A549 (cell line): ENCODE measurements at regions not wholly inside any gene's neighbourhood (a gene's known extent, or its start where the extent isn't known, plus 50 kb on each side); places are given as distances from the start of the nearest gene placed in this dataset.

Experiments
- ATAC-seq, 2 experiments: fragments of 200-7000 bp in 1 of 2; fragments of >200 bp in 1 of 2; cut with Nextera tagmentation in 1 of 2; cut with Tn5 transposase in 1 of 2; 3 replicates each; pipeline versions ENCODE4 v1.8.0 to v1.9.1; 2018 to 2020; ENCODE audit warnings: mild to moderate bottlenecking in 1 of 2, moderate library complexity in 1 of 2
- CTCF ChIA-PET: fragments of 300-600 bp; sonication (Branson Sonifier 250); formaldehyde crosslinking; extraction: SDS; loops from one replicate; lab custom pipeline; 2021; ENCODE audit warnings: antibody characterized with exemption, inconsistent platforms; lab: Yijun Ruan, JAX
- POLR2A ChIA-PET: fragments of 350-600 bp; formaldehyde crosslinking; extraction: SDS; loops from one replicate; lab custom pipeline; 2021; ENCODE audit warnings: antibody characterized with exemption, inconsistent platforms; lab: Yijun Ruan, JAX
- DNase-seq, 2 experiments: peaks; one replicate each; pipeline versions ENCODE4 v3.0.0 to v3.0.0-alpha.2; 2011 to 2016; ENCODE audit warnings: low read depth in 1 of 2, low spot score in 1 of 2
- FAIRE-seq: peaks from 2 replicates; lab custom pipeline; 2011; peaks lifted over from hg19 to GRCh38; lab: Jason Lieb, UNC
- H3K27ac ChIP-seq, 2 experiments: fragments of >200 bp; sonication (Bioruptor Twin); formaldehyde crosslinking; 3 replicates each; pipeline ENCODE4 v1.5.1; 2016 to 2017
- H3K4me1 ChIP-seq: fragments of >200 bp; sonication (Bioruptor Twin); formaldehyde crosslinking; 3 replicates; pipeline ENCODE4 v1.6.1; 2016
- H3K4me2 ChIP-seq: fragments of >200 bp; sonication (Bioruptor Twin); formaldehyde crosslinking; 3 replicates; pipeline ENCODE4 v1.6.1; 2016
- H3K4me3 ChIP-seq: fragments of >200 bp; sonication (Bioruptor Twin); formaldehyde crosslinking; 3 replicates; pipeline ENCODE4 v1.5.1; 2016
- H3K9me3 ChIP-seq: fragments of >200 bp; sonication (Bioruptor Twin); formaldehyde crosslinking; 3 replicates; pipeline ENCODE4 v1.6.1; 2016
- EHF ChIP-seq: fragments of 250-450 bp; sonication (Bioruptor Pico); IDR thresholded peaks from 2 replicates; pipeline ENCODE4 v1.5.0; 2020; ENCODE audit warnings: mild to moderate bottlenecking
- FOXS1 ChIP-seq: fragments of 250-450 bp; sonication (Bioruptor Pico); IDR thresholded peaks from 2 replicates; pipeline ENCODE4 v1.5.0; 2020; ENCODE audit warnings: mild to moderate bottlenecking, moderate library complexity
- GATA3 ChIP-seq: IDR thresholded peaks from 2 replicates; pipeline ENCODE4 v1.6.1; 2012; ENCODE audit warnings: borderline replicate concordance
- HEYL ChIP-seq: fragments of 250-450 bp; sonication (Bioruptor Pico); IDR thresholded peaks from 2 replicates; pipeline ENCODE4 v1.8.0; 2021; ENCODE audit warnings: mild to moderate bottlenecking, moderate library complexity
- KDM1A ChIP-seq: fragments of 200-600 bp; sonication (generic); IDR thresholded peaks from 2 replicates; pipeline ENCODE4 v1.6.1; 2016; ENCODE audit warnings: low read depth, mild to moderate bottlenecking
- KDM5A ChIP-seq: fragments of 200-600 bp; sonication (generic); IDR thresholded peaks from 2 replicates; pipeline ENCODE4 v1.6.1; 2016; ENCODE audit warnings: antibody characterized with exemption, mild to moderate bottlenecking
- NR3C1 ChIP-seq: fragments of >200 bp; sonication (Bioruptor Twin); formaldehyde crosslinking; IDR thresholded peaks from 3 replicates; pipeline ENCODE4 v1.6.1; 2017
- POLR2AphosphoS2 ChIP-seq: conservative IDR thresholded peaks from 2 replicates; pipeline ENCODE4 v1.6.1; 2012; ENCODE audit warnings: low read length, improper control_type of control experiment, inconsistent platforms
- RAD21 ChIP-seq, 2 experiments: fragments of >200 bp in 1 of 2; sonication (Bioruptor Twin) in 1 of 2; formaldehyde crosslinking in 1 of 2; IDR thresholded peaks in 1 of 2; conservative IDR thresholded peaks in 1 of 2; 2 replicates in 1 of 2; 3 replicates in 1 of 2; pipeline ENCODE4 v1.6.1; 2012 to 2018; ENCODE audit warnings: inconsistent platforms in 1 of 2
- REST ChIP-seq: fragments of 200-600 bp; sonication (generic); IDR thresholded peaks from 2 replicates; pipeline ENCODE4 v1.6.1; 2016; ENCODE audit warnings: antibody characterized with exemption, mild to moderate bottlenecking, moderate library complexity
- RFX5 ChIP-seq: fragments of 450-650 bp; IDR thresholded peaks from 2 replicates; pipeline ENCODE4 v1.7.1; 2014; ENCODE audit warnings: antibody characterized with exemption, mild to moderate bottlenecking, moderate library complexity
- TFCP2L1 ChIP-seq: fragments of 250-450 bp; sonication (Bioruptor Pico); IDR thresholded peaks from 2 replicates; pipeline ENCODE4 v1.5.0; 2021; ENCODE audit warnings: mild to moderate bottlenecking
- TP53 ChIP-seq: fragments of 250-450 bp; sonication (Bioruptor Pico); IDR thresholded peaks from 2 replicates; pipeline ENCODE4 v1.5.0; 2021; ENCODE audit warnings: mild to moderate bottlenecking, moderate library complexity
- USF2 ChIP-seq: fragments of 450-650 bp; IDR thresholded peaks from 2 replicates; pipeline ENCODE4 v1.6.1; 2014; ENCODE audit warnings: antibody characterized with exemption
- ZFP36 ChIP-seq: fragments of 450-650 bp; IDR thresholded peaks from 2 replicates; pipeline ENCODE4 v1.6.1; 2014; ENCODE audit warnings: borderline replicate concordance; ENCODE audit not compliant: partially characterized antibody
- WGBS: methylation state at CpG from one replicate; pipeline ENCODE4 v1.1.6; 2017; ENCODE audit errors: missing lambda C conversion rate; 5-methylcytosine and 5-hydroxymethylcytosine counted together
- TF ChIP-seq, protein P1 (sequence below): fragments of 150-350 bp; IDR thresholded peaks from 2 replicates; pipeline ENCODE4 v1.6.1; 2014; ENCODE audit warnings: low read depth, mild to moderate bottlenecking, low read length
- TF ChIP-seq, protein P2 (sequence below): IDR thresholded peaks from 2 replicates; pipeline ENCODE4 v1.6.1; 2012; ENCODE audit warnings: low read depth, borderline replicate concordance
- TF ChIP-seq, protein P3 (sequence below): IDR thresholded peaks from 2 replicates; pipeline ENCODE4 v1.6.1; 2012

- peaks cover 6% of the 10 kb centered on the region; the same call in 1 of the 3 replicates for H3K4me1 ChIP-seq
- CTCF ChIA-PET = interaction anchor here (0.6 kb wide), 1 partner anchor 11 kb away, joined by 3 read pairs; no protein-coding TSS in a partner anchor
- ATAC-seq (no peak), FAIRE-seq (no peak), DNase-seq (no peak)
- WGBS = 85% methylated on average over 4 of the region's 4 CpGs
- POLR2A ChIA-PET = no interaction called here
- peaks cover 3% of the 10 kb centered on the region; the same call in 1 of the 3 replicates for H3K9me3 ChIP-seq
- no peak overlapping the region for H3K4me3 ChIP-seq
- H3K27ac ChIP-seq = peak overlapping the region in 1 of 2 experiments; percentile 21; a peak in 1 of 6 replicates
- no peak for TF ChIP-seq ZFP36
- no peak for TF ChIP-seq USF2
- TF ChIP-seq RAD21 (conservative IDR thresholded peaks at IDR 0.05 in 1 of 2, IDR thresholded peaks at IDR 0.05 in 1 of 2) = no peak
- TF ChIP-seq TP53 (CRISPR knock-in tag) = no peak
- TF ChIP-seq HEYL = no peak
- no peak overlapping the region for H3K4me2 ChIP-seq
Observed at GRCh38 chr5:58392496-58392895, 67.4 kb downstream of the PLK2 start.

GRCh38 chr5:58383448-58383847, 76.4 kb downstream of the PLK2 start:
- DNase-seq = no peak
- no peak overlapping the region for H3K4me2 ChIP-seq
- H3K27ac ChIP-seq = no peak overlapping the region
- peaks cover 15% of the 10 kb centered on the region for H3K9me3 ChIP-seq
- POLR2A ChIA-PET = no interaction called here
- no peak for ATAC-seq
- TF ChIP-seq, protein P1, sequence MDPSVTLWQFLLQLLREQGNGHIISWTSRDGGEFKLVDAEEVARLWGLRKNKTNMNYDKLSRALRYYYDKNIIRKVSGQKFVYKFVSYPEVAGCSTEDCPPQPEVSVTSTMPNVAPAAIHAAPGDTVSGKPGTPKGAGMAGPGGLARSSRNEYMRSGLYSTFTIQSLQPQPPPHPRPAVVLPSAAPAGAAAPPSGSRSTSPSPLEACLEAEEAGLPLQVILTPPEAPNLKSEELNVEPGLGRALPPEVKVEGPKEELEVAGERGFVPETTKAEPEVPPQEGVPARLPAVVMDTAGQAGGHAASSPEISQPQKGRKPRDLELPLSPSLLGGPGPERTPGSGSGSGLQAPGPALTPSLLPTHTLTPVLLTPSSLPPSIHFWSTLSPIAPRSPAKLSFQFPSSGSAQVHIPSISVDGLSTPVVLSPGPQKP = no peak
- TF ChIP-seq ZFP36 (no peak), FOXS1 (CRISPR knock-in tag) (no peak)
- CTCF ChIA-PET = no interaction called here
- FAIRE-seq = no peak
- H3K4me1 ChIP-seq = no peaks in the 10 kb centered on the region
- no peak overlapping the region for H3K4me3 ChIP-seq
- 93% methylated on average over 2 of the region's 2 CpGs for WGBS

DNA sequence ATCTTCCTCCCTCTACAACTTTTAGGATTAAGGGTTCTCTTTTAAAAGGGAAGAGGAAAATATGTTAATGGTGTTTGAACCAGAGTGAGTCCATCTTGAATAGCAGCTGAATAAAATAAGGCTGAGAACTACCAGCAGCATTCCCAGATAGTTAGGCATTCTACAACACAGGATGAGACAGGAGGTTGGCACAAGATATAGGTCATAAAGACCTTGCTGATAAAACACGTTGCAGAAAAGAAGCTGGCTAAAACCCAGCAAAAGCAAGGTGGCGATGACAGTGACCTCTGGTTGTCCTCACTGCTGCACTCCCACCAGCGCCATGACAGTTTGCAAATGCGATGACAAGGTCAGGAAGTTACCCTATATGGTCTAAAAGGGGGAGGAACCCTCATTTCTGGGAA, 77.8 kb downstream of the PLK2 start:
- WGBS = 80% methylated on average over 4 of the region's 4 CpGs
- Histone ChIP-seq H3K4me1 (no peaks in the 10 kb centered on the region), H3K4me2 (no peak overlapping the region), H3K4me3 (no peak overlapping the region), H3K27ac (no peak overlapping the region), H3K9me3 (peaks cover 15% of the 10 kb centered on the region)
- FAIRE-seq = no peak
- ChIA-PET CTCF (interaction anchor here (0.7 kb wide), 1 partner anchor 11 kb away, joined by 3 read pairs; no protein-coding TSS in a partner anchor), POLR2A (no interaction called here)
- TF ChIP-seq, protein P2, sequence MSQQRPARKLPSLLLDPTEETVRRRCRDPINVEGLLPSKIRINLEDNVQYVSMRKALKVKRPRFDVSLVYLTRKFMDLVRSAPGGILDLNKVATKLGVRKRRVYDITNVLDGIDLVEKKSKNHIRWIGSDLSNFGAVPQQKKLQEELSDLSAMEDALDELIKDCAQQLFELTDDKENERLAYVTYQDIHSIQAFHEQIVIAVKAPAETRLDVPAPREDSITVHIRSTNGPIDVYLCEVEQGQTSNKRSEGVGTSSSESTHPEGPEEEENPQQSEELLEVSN = no peak
- TF ChIP-seq NR3C1 = no peak
- TF ChIP-seq POLR2AphosphoS2 = no peak
- TF ChIP-seq KDM1A = no peak
- TF ChIP-seq, protein P3, sequence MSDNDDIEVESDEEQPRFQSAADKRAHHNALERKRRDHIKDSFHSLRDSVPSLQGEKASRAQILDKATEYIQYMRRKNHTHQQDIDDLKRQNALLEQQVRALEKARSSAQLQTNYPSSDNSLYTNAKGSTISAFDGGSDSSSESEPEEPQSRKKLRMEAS = no peak
- TF ChIP-seq GATA3 = no peak
- no peak for TF ChIP-seq FOXS1 (CRISPR knock-in tag)
- no peak for TF ChIP-seq RFX5
- TF ChIP-seq KDM5A = no peak
- TF ChIP-seq TFCP2L1 (CRISPR knock-in tag) = no peak
- TF ChIP-seq EHF = no peak
- TF ChIP-seq REST = no peak
- DNase-seq = no peak
- ATAC-seq = no peak
